Activated B cell treated with CpG ODN at 0.5 μM for 24 hours (primary cell): ENCODE measurements at regions not wholly inside any gene's neighbourhood (a gene's known extent, or its start where the extent isn't known, plus 50 kb on each side); places are given as distances from the start of the nearest gene placed in this dataset.

Experiments used
- ATAC-seq: fragments of 200-7000 bp; cut with Tn5 transposase; one replicate; pipeline ENCODE4 v1.10.0; 2021; ENCODE audit warnings: low read depth, mild to moderate bottlenecking, moderate library complexity
- CTCF ChIA-PET: fragments of 350-600 bp; sonication (Branson Sonifier 250); formaldehyde crosslinking; loops from one replicate; lab custom pipeline; 2021; ENCODE audit warnings: antibody characterized with exemption; lab: Charles Lee
- POLR2A ChIA-PET: fragments of 350-600 bp; sonication (Branson Sonifier 250); formaldehyde crosslinking; loops from one replicate; lab custom pipeline; 2021; ENCODE audit warnings: antibody characterized with exemption; lab: Charles Lee
- DNase-seq: peaks from one replicate; pipeline ENCODE4 v3.0.0; 2022
- H3K27ac Mint-ChIP-seq: one replicate; pipeline ENCODE4 v1.8.0; 2020; ENCODE audit warnings: mixed read lengths
- H3K27me3 Mint-ChIP-seq: one replicate; pipeline ENCODE4 v1.8.0; 2021; ENCODE audit warnings: mixed read lengths
- H3K36me3 Mint-ChIP-seq: one replicate; pipeline ENCODE4 v1.8.0; 2021; ENCODE audit warnings: low read depth, mixed read lengths
- H3K4me1 Mint-ChIP-seq: one replicate; pipeline ENCODE4 v1.8.0; 2021; ENCODE audit warnings: mixed read lengths
- H3K4me3 Mint-ChIP-seq: one replicate; pipeline ENCODE4 v1.8.0; 2020; ENCODE audit warnings: mild to moderate bottlenecking, mixed read lengths
- H3K9me3 Mint-ChIP-seq: one replicate; pipeline ENCODE4 v1.8.0; 2020; ENCODE audit warnings: mixed read lengths
- CTCF ChIP-seq: fragments of 200-600 bp; IDR thresholded peaks from one replicate; pipeline ENCODE4 v1.8.0; 2022; ENCODE audit warnings: antibody characterized with exemption, mild to moderate bottlenecking
- intact Hi-C: fragments of 100-400 bp; cut with micrococcal nuclease; formaldehyde crosslinking; loops from one replicate; pipeline ENCODE4 v1.15.1; 2024

GRCh38 chr3:152756807-152757206 lies 78.1 kb upstream of the P2RY1 start:
- ChIA-PET CTCF (no interaction called here), POLR2A (no interaction called here)
- intact Hi-C loops, result no loop called here
- Mint-ChIP-seq H3K9me3 (no peaks in the 10 kb centered on the region), H3K36me3 (no peaks in the 10 kb centered on the region), H3K27me3 (peaks cover 3% of the 10 kb centered on the region), H3K4me1 (no peaks in the 10 kb centered on the region), H3K27ac (no peak overlapping the region), H3K4me3 (no peak overlapping the region)
- no peak for ATAC-seq
- no peak for DNase-seq
- TF ChIP-seq CTCF, result no peak

GRCh38 chr3:152760024-152760563 lies 74.8 kb upstream of the P2RY1 start:
- no peak for TF ChIP-seq CTCF
- Mint-ChIP-seq H3K27ac (no peak overlapping the region), H3K36me3 (no peaks in the 10 kb centered on the region), H3K27me3 (peaks cover 6% of the 10 kb centered on the region), H3K4me3 (no peak overlapping the region), H3K9me3 (peaks cover 5% of the 10 kb centered on the region), H3K4me1 (no peaks in the 10 kb centered on the region)
- ChIA-PET CTCF (no interaction called here), POLR2A (no interaction called here)
- DNase-seq (no peak), ATAC-seq (no peak)
- intact Hi-C loops, result no loop called here

- H3K36me3 Mint-ChIP-seq, result no peaks in the 10 kb centered on the region
- CTCF ChIA-PET, result no interaction called here
- no peak overlapping the region for H3K4me3 Mint-ChIP-seq
- no peak for TF ChIP-seq CTCF
- peaks cover 6% of the 10 kb centered on the region for H3K27me3 Mint-ChIP-seq
- intact Hi-C loops, result no loop called here
- peaks cover 9% of the 10 kb centered on the region for H3K9me3 Mint-ChIP-seq
- no peak for DNase-seq
- no peaks in the 10 kb centered on the region for H3K4me1 Mint-ChIP-seq
- ATAC-seq, result no peak
- no peak overlapping the region for H3K27ac Mint-ChIP-seq
- POLR2A ChIA-PET, result no interaction called here
These were observed 74.3 kb upstream of the P2RY1 start for GRCh38 chr3:152760591-152760990.

GRCh38 chr3:152768478-152768877 lies 66.5 kb upstream of the P2RY1 start:
- ATAC-seq, result no peak
- Mint-ChIP-seq H3K4me3 (no peak overlapping the region), H3K27me3 (peaks cover 6% of the 10 kb centered on the region), H3K36me3 (no peaks in the 10 kb centered on the region), H3K27ac (no peak overlapping the region), H3K4me1 (no peaks in the 10 kb centered on the region), H3K9me3 (peaks cover 12% of the 10 kb centered on the region)
- intact Hi-C loops, result no loop called here
- POLR2A ChIA-PET, result no interaction called here
- no peak for TF ChIP-seq CTCF
- no peak for DNase-seq
- CTCF ChIA-PET, result no interaction called here

- H3K9me3 Mint-ChIP-seq, result peaks cover 9% of the 10 kb centered on the region
- intact Hi-C loops, result no loop called here
- no peak for DNase-seq
- no peak overlapping the region for H3K4me3 Mint-ChIP-seq
- TF ChIP-seq CTCF, result no peak
- ATAC-seq, result no peak
- H3K36me3 Mint-ChIP-seq, result no peaks in the 10 kb centered on the region
- no peaks in the 10 kb centered on the region for H3K4me1 Mint-ChIP-seq
- peaks cover 4% of the 10 kb centered on the region for H3K27me3 Mint-ChIP-seq
- CTCF ChIA-PET, result no interaction called here
- no peak overlapping the region for H3K27ac Mint-ChIP-seq
- POLR2A ChIA-PET, result no interaction called here
These were observed 65.4 kb upstream of the P2RY1 start for GRCh38 chr3:152769523-152769922.
